Caco-2 (cell line): ENCODE measurements at regions not wholly inside any gene's neighbourhood (a gene's known extent, or its start where the extent isn't known, plus 50 kb on each side); places are given as distances from the start of the nearest gene placed in this dataset.

Experiments used
- BruUV-seq: library from RNA; stranded (reverse); fragments of 400-500 nt; replicated peaks from 2 replicates; lab custom pipeline; 2021; lab: Mats Ljungman, UMichigan
- CTCF ChIA-PET: fragments of 300-600 bp; sonication (Branson Sonifier 250); formaldehyde crosslinking; loops from one replicate; lab custom pipeline; 2022; ENCODE audit warnings: antibody characterized with exemption; lab: Charles Lee
- POLR2A ChIA-PET: fragments of 300-600 bp; sonication (Branson Sonifier 250); formaldehyde crosslinking; loops from one replicate; lab custom pipeline; 2022; ENCODE audit warnings: antibody characterized with exemption; lab: Charles Lee
- DNase-seq, 2 experiments: peaks; one replicate each; pipeline versions ENCODE4 v3.0.0 to v3.0.0-alpha.2; 2020 to 2022
- H3K27me3 ChIP-seq: replicated peaks from 2 replicates; pipeline ENCODE4 v1.6.0; 2011; ENCODE audit warnings: low read length; ENCODE audit not compliant: control insufficient read depth, insufficient read depth
- H3K36me3 ChIP-seq: 2 replicates; pipeline ENCODE4 v1.5.1; 2011; ENCODE audit warnings: low read length; ENCODE audit not compliant: control insufficient read depth, insufficient read depth
- H3K4me1 ChIP-seq: fragments of 250-450 bp; sonication (Bioruptor Pico); 2 replicates; pipeline ENCODE4 v1.5.1; 2020; ENCODE audit warnings: mild to moderate bottlenecking
- H3K4me3 ChIP-seq: 2 replicates; pipeline ENCODE4 v1.5.1; 2011; ENCODE audit warnings: low read depth, mild to moderate bottlenecking, control low read depth, low read length
- H3K9me3 ChIP-seq: fragments of 250-450 bp; sonication (Bioruptor Pico); 2 replicates; pipeline ENCODE4 v1.5.1; 2020; ENCODE audit warnings: mild to moderate bottlenecking, moderate library complexity
- H3K27ac Mint-ChIP-seq: one replicate; pipeline ENCODE4 v1.8.0; 2022; ENCODE audit warnings: mixed read lengths; ENCODE audit not compliant: unreplicated experiment
- H3K27me3 Mint-ChIP-seq: one replicate; pipeline ENCODE4 v1.8.0; 2022; ENCODE audit warnings: mixed read lengths; ENCODE audit not compliant: insufficient read depth, unreplicated experiment
- H3K36me3 Mint-ChIP-seq: one replicate; pipeline ENCODE4 v1.8.0; 2022; ENCODE audit warnings: mild to moderate bottlenecking, mixed read lengths; ENCODE audit not compliant: insufficient read depth, unreplicated experiment
- H3K4me1 Mint-ChIP-seq: one replicate; pipeline ENCODE4 v1.8.0; 2022; ENCODE audit warnings: low read depth, mixed read lengths; ENCODE audit not compliant: unreplicated experiment
- H3K4me3 Mint-ChIP-seq: one replicate; pipeline ENCODE4 v1.8.0; 2022; ENCODE audit warnings: mild to moderate bottlenecking, moderate library complexity, mixed read lengths; ENCODE audit not compliant: unreplicated experiment
- H3K9me3 Mint-ChIP-seq: one replicate; pipeline ENCODE4 v1.8.0; 2022; ENCODE audit warnings: mixed read lengths; ENCODE audit not compliant: unreplicated experiment
- CTCF ChIP-seq, 2 experiments: fragments of 200-600 bp in 1 of 2; IDR thresholded peaks; 1 replicate in 1 of 2; 2 replicates in 1 of 2; pipeline versions ENCODE4 v1.5.1 to v1.8.0; 2011 to 2022; ENCODE audit warnings: antibody characterized with exemption in 1 of 2, control low read depth in 1 of 2, inconsistent platforms in 1 of 2, low read depth in 1 of 2, low read length in 1 of 2, mild to moderate bottlenecking in 1 of 2, moderate library complexity in 1 of 2; ENCODE audit not compliant: insufficient read depth in 1 of 2, severe bottlenecking in 1 of 2, unreplicated experiment in 1 of 2
- intact Hi-C: fragments of 100-400 bp; cut with micrococcal nuclease; formaldehyde crosslinking; loops from one replicate; pipeline ENCODE4 v1.10.0; 2022; ENCODE audit not compliant: unreplicated experiment

- Mint-ChIP-seq H3K4me3 (no peak overlapping the region), H3K36me3 (no peaks in the 10 kb centered on the region), H3K9me3 (no peaks in the 10 kb centered on the region), H3K4me1 (no peaks in the 10 kb centered on the region), H3K27ac (no peak overlapping the region), H3K27me3 (no peaks in the 10 kb centered on the region)
- no TSS peak for BruUV-seq
- POLR2A ChIA-PET, result no interaction called here
- H3K36me3 ChIP-seq, result no peaks in the 10 kb centered on the region
- intact Hi-C loops, result no loop called here
- DNase-seq, result no peak
- H3K27me3 ChIP-seq, result no peaks in the 10 kb centered on the region
- H3K4me3 ChIP-seq, result no peak overlapping the region
- H3K4me1 ChIP-seq, result no peaks in the 10 kb centered on the region
- no peaks in the 10 kb centered on the region for H3K9me3 ChIP-seq
- CTCF ChIA-PET, result interaction anchor here (0.7 kb wide), 1 partner anchor 69 kb away, joined by 7 read pairs; no protein-coding TSS in a partner anchor
- TF ChIP-seq CTCF (IDR thresholded peaks at IDR 0.05; ENCODE audit: insufficient read depth in 1 of 2, low read depth in 1 of 2, low read length in 1 of 2, severe bottlenecking in 1 of 2, unreplicated experiment in 1 of 2), result no peak
Measured at GRCh38 chr6:21861942-21862341, 268.4 kb downstream of the SOX4 start.

DNA sequence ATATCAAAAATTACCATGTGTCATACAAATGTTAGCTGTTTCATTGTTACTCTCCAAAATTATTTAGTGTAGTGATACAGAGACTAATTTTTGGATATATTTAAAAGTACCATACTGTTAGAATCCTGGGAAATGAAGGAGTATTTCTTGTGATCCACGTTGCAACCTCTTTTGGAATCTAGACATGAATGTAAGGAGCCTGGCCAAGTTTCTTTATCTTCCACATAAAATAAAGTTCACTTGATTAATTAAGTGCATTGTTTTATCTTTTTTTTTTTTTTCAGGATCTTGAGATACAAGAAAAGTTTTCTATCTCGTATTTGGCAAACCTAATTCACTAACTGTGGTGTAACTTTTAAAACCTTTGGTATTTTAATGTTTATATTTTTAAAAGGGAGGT lies 270.7 kb downstream of the SOX4 start:
- CTCF ChIA-PET, result no interaction called here
- intact Hi-C loops, result no loop called here
- H3K27me3 ChIP-seq, result no peaks in the 10 kb centered on the region
- Mint-ChIP-seq H3K36me3 (no peaks in the 10 kb centered on the region), H3K27ac (no peak overlapping the region), H3K4me1 (no peaks in the 10 kb centered on the region), H3K9me3 (no peaks in the 10 kb centered on the region), H3K27me3 (no peaks in the 10 kb centered on the region), H3K4me3 (no peak overlapping the region)
- no TSS peak for BruUV-seq
- H3K9me3 ChIP-seq, result no peaks in the 10 kb centered on the region
- TF ChIP-seq CTCF (IDR thresholded peaks at IDR 0.05; ENCODE audit: insufficient read depth in 1 of 2, low read depth in 1 of 2, low read length in 1 of 2, severe bottlenecking in 1 of 2, unreplicated experiment in 1 of 2), result no peak
- H3K36me3 ChIP-seq, result no peaks in the 10 kb centered on the region
- 0 out of 2 replicates have a peak, but pooled peaks cover 4% of the 10 kb centered on the region for H3K4me1 ChIP-seq
- no peak overlapping the region for H3K4me3 ChIP-seq
- DNase-seq, result no peak
- POLR2A ChIA-PET, result no interaction called here

DNA sequence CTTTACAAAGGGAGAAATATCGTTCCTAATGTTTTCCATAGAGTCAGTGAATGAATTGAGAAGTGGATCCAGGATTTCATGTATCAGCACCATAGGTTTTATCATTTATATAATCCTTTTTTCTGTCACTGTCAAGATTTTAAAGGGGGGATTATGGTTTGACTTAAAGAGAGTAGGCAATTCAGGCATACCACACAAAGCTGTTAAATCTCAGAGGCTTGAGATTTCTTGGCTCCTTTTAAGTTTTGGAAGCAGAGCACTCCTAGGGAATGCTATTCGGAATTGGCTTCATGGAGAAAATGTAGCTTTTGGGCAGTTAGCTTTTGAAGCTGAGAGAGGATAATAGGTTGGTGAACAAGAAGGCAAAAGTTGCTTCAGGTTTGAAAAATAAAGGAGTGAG lies 274.7 kb downstream of the SOX4 start:
- Mint-ChIP-seq H3K4me1 (no peaks in the 10 kb centered on the region), H3K27ac (no peak overlapping the region), H3K36me3 (no peaks in the 10 kb centered on the region), H3K27me3 (no peaks in the 10 kb centered on the region), H3K4me3 (no peak overlapping the region), H3K9me3 (no peaks in the 10 kb centered on the region)
- intact Hi-C loops, result no loop called here
- BruUV-seq, result no TSS peak
- Histone ChIP-seq H3K4me3 (no peak overlapping the region), H3K27me3 (no peaks in the 10 kb centered on the region), H3K36me3 (no peaks in the 10 kb centered on the region), H3K4me1 (0 out of 2 replicates have a peak, but pooled peaks cover 4% of the 10 kb centered on the region), H3K9me3 (no peaks in the 10 kb centered on the region)
- TF ChIP-seq CTCF (IDR thresholded peaks at IDR 0.05; ENCODE audit: insufficient read depth in 1 of 2, low read depth in 1 of 2, low read length in 1 of 2, severe bottlenecking in 1 of 2, unreplicated experiment in 1 of 2), result no peak
- ChIA-PET POLR2A (no interaction called here), CTCF (no interaction called here)
- no peak for DNase-seq
